Stimulated activated CD8-positive, alpha-beta memory T cell treated with anti-CD3 and anti-CD28 coated beads, Interleukin-7, amount 100 ng/mL, for 48 hours (primary cell): ENCODE measurements at regions not wholly inside any gene's neighbourhood (a gene's known extent, or its start where the extent isn't known, plus 50 kb on each side); places are given as distances from the start of the nearest gene placed in this dataset.
"Not testable (repeated sequence)": the region's sequence is repeated elsewhere in the genome, so short reads cannot be mapped to it uniquely, and the experiment has no call there.

Experiments used
- DNase-seq, 2 donors: peaks; one replicate each; pipeline ENCODE4 v3.0.0-alpha.2; 2020; ENCODE audit warnings: low read depth in 1 of 2; ENCODE audit errors: extremely low read depth in 1 of 2

- no peak for DNase-seq
Measured at GRCh38 chr11:134661660-134662059, 249.6 kb upstream of the B3GAT1 start.

DNA sequence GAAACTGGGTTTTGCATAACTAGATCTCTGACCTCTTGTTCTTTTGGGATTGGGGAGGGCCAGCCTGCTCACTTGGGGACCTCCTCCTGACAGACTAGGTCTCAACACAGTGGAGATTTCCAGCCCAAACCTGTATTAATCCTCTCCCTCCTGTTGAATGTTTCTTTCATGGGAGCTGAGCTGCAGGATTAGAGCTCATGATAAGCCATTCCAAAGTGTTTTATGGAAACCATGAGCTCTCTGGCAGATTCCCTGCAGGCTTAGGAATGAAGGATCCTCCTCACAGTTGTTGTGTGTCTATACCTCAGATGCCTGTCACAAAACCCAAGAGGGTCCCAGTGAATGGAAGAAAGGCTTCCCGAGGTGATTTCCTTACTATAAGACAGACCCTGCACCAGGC lies 248.4 kb upstream of the B3GAT1 start:
- no peak for DNase-seq

DNA sequence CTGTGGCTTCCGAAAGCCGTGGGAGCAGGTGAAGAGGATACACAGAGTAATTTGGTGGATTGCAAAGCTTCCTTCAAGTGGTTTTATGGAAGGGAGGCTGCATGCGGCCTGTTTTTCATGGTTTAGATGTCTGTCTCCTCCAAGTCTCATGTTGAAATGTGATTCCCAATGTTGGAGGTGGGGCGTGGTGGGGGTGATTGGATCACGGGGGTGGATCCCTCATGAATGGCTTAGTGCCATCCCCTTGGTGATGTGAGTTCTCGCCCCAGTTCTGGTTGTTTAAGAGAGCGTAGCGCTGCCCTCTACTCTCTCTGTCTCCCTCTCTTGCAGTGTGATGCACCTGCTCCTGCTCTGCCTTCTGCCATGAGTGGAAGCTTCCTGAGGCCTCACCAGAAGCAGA lies 247.8 kb upstream of the B3GAT1 start:
- DNase-seq = no peak

GRCh38 chr11:134658481-134659225 lies 246.6 kb upstream of the B3GAT1 start:
- DNase-seq = no peak

DNA sequence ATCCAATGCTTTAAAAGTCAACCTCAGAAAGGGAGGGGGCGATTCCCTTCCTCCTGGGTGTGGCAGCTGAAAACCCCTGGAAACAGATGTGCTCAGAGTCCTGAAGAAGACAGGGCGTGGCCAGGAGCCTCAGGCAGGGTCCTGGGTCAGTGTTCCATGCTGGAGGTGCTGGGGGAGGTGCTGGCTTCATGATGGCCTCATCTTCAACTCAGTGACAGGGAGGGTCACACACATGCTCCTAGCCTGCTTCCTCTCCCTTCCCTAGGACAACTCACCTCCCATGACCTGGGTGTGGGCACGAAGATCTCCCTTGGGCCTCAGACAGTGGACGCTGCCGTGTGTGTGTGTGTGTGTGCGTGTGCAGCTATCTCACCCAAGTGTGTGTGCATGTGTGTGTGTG lies 245.6 kb upstream of the B3GAT1 start:
- no peak for DNase-seq

GRCh38 chr11:134656861-134657540 lies 245.0 kb upstream of the B3GAT1 start:
- DNase-seq = no peak

DNA sequence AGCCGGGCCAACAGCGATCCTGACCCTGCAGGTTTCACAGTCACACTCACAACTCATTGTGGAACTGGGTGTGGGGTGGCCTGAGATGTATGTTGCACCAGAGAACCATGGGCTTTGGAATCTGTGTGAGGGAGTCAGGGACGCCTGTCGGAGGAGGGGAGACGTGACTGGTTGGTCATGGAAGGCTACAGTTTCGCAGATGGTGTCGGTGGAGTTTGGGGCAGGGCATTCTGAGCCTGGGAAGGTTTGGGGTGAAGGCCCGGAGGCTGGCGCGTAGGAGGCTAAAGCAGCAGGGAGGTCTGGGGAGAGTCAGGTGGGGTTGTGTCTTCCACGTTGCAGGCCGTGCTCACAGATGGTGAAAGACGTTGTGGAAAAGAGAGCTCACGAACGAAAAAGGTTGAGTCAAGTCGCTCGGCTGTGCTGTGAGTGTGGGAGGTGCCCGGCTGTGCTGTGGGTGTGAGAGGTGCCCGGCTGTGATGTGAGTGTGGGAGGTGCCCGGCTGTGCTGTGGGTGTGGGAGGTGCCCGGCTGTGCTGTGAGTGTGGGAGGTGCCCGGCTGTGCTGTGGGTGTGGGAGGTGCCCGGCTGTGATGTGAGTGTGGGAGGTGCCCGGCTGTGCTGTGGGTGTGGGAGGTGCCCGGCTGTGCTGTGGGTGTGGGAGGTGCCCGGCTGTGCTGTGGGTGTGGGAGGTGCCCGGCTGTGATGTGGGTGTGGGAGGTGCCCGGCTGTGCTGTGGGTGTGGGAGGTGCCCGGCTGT lies 244.2 kb upstream of the B3GAT1 start:
- DNase-seq = not testable (repeated sequence)

GRCh38 chr11:134655189-134655989 lies 243.3 kb upstream of the B3GAT1 start:
- no peak for DNase-seq

- peak; percentile 21 to 26 for DNase-seq
Measured at GRCh38 chr11:134654161-134654915, 242.3 kb upstream of the B3GAT1 start.

DNA sequence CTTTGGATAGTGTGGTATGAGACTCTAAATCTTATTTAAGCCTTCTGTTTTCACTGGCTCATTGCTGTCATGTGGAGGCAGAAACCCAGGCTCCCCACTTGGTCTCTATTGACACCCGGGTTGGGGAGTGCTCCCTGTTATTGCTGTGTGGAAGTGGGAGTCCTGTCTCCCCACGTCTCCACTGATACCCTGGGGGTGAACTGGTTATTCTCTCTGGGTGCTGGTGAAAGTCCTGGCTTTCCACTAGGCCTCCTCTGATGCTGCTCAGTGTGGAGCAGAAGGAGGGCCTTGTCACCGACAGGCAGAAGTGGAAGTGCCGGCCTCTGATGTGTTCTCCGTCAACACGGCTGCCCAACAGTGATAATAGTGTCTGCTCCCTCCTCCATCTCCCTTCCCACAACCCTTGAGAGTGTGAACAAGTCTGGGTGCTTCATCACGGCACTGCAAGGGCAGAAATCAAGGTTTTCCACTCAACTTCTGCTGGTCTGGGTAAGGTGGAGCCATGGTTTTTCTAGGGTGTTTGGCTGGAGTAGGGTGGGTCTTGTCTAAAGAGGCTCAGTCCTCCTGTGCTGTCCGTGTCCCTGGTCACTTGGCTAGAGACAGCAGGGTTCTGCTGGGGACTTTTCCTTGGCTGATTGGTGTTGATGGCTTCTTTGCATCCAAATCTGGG lies 240.7 kb upstream of the B3GAT1 start:
- DNase-seq = no peak

DNA sequence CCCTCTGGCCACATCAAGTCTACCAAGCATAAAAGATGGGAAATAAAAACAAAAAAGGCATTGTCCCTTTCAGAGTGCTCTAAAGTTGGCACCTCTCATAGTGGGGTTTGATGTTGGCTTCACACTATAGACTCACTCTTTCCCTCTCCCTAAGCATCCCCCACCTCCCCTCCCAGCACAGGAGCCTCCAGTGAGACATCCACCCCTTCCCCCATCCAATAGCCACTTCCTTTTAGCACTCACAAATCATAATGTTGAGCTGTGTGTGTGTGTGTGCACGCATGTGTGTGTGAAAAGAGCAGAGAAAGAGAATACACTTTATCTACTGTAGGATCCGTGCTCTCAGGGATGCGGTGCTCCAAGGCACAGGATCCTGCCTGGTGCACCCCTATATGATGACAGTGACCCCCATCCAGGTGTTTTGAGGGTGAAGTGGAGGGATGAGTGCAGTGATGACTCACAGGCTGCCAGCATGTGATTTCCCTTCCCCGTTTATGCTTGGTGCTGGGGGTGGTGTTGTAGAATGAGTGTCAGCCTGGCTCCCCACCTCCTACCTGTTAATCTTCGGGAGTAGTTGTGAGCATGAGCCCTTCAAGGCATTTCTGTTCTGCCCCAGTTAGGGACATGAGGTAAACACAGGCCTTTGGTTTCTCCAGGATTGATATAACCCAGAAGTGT lies 235.2 kb upstream of the B3GAT1 start:
- no peak for DNase-seq

DNA sequence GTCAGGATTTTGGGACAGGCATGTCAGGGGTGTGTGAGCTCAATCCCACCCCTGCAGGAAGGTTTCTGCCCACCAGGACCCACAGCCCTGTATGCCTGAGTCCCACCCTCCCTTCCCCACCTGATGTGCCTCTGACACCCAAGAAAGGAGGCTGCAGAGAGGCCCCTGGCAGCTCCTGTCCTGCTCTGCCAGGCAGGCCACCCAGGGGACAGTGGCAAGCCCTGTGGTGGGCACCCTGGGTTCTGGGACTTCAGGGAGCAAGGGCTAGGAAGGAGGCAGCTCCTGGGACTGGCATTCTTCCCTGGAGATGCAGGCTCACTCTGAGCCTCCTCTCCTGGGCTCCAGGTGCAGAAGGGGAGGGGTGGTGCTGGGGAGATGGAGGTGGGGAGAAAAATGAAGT lies 234.5 kb upstream of the B3GAT1 start:
- no peak for DNase-seq

DNA sequence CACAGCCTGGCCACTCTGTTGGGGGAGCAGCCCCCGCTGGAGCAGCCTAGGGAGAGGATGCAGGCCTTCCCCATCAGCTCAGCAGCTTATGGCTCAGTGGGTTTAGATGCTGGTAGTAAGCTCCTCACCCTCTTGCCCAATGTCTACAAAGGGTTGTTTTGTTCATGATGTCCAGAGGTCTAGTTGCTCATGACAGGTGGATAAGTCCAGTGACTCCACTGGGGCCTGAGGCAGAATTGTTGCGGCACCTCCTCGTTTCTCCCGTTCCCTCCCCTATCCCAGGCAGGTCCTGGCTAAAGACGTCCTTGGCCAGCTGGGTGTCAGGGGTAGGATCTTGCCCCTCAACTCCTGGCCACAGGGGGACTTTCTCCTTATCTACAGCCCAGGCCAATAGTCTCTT lies 233.5 kb upstream of the B3GAT1 start:
- no peak for DNase-seq

DNA sequence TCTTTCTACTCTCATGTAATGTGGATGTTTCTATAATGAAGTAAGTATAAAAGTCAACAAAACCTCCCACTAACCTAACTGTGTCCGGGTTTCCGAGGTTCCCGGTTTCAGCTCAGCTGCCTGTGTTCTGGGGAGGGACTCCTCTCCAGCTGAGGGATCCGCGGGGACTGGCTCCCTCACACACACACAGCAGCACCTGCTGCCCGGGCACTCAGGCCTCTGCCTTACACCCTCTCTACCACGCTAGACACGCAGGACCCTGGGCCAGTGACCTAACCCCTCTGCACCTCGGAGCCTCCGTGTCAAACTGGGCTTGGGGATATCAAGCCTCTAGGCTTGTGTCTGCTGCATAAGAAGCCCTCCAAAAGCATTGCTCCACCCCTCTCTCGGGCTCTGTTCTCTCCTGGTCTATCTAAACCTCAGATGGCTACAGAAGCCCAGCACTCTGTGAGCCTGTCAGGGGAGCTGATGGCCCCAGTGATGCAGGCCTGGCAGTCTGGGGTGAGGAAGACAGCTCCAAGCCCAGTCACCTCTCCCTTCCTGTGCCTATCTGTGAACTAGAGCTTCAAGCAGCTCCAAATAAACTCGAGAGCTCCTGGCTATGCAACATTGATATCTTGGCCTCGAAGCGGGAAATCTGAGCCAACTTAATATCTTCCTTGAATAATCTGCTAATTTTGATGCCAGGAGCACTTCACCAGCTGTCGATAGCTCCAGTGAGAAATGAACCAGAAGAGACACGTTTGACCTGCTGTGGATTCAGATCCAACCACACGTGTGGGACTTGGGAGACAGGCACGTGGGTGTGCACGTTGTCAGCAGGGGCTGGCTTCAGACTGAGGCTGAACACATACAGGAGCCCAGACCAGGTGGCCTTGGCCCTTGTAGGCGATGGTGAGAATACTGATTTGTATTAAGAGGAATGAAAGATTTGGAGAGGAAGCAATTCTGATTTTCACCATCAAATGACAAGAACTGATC lies 232.7 kb upstream of the B3GAT1 start:
- no peak for DNase-seq

GRCh38 chr11:134643115-134644012 lies 231.3 kb upstream of the B3GAT1 start:
- no peak for DNase-seq

DNA sequence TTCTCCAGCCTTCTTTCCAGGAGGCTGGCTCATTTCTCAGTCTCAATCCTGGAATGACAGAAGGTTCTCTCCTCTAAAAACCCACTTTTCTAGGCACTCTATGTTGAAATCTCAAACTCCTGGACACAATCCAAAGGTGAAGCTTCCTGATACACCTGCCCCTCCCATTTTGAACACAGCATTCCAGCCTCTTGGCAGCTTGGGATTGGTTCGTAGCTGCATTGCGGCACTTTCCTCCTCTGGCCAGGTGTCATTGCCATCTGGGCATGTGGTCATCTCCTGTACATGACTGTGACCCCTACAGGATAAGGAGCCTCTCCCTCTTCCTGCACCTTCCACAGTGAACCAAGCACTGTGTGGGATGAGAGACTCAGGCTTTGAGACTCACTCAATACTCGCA lies 230.2 kb upstream of the B3GAT1 start:
- no peak for DNase-seq
